H7 (cell line): ENCODE measurements at regions not wholly inside any gene's neighbourhood (a gene's known extent, or its start where the extent isn't known, plus 50 kb on each side); places are given as distances from the start of the nearest gene placed in this dataset.

Experiments used
- DNase-seq: peaks from one replicate; pipeline ENCODE4 v3.0.0; 2012
- H3K27me3 ChIP-seq: 2 replicates; pipeline ENCODE4 v1.6.0; 2011; ENCODE audit warnings: mild to moderate bottlenecking, low read length; ENCODE audit not compliant: control insufficient read depth, insufficient read depth
- H3K36me3 ChIP-seq: replicated peaks from 2 replicates; pipeline ENCODE4 v1.5.1; 2011; ENCODE audit warnings: low read length; ENCODE audit not compliant: control insufficient read depth, insufficient read depth
- H3K4me3 ChIP-seq: 2 replicates; pipeline ENCODE4 v1.5.1; 2011; ENCODE audit warnings: low read depth, mild to moderate bottlenecking, control low read depth, low read length, moderate library complexity; ENCODE audit not compliant: insufficient read depth

DNA sequence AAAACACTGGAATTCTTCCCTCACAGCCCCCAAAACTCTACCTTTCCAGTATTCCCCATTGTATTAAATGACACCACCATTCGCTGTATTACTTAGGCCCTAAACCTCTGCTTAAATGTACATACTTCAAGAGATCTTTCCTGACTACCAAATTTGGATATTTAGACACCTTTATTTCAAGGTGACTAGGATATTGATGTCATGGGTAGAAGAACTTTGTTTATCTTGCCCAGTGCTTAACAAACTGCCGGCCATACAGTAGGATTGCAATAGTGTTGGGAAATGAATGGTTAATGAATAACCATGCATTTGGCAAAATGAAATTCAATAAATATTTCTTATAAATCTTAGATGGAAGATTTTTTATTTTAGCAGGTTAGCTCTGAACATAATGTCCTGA is 86.2 kb upstream of the CA10 start:
- no peak overlapping the region for H3K4me3 ChIP-seq
- DNase-seq, result no peak

GRCh38 chr17:52242268-52242667 is 83.8 kb upstream of the CA10 start:
- Histone ChIP-seq H3K27me3 (no peaks in the 10 kb centered on the region), H3K36me3 (no peaks in the 10 kb centered on the region), H3K4me3 (no peak overlapping the region)
- no peak for DNase-seq

More for the DNA sequence above, 86.2 kb upstream of the CA10 start:
- Histone ChIP-seq H3K27me3 (no peaks in the 10 kb centered on the region), H3K36me3 (no peaks in the 10 kb centered on the region)

DNA sequence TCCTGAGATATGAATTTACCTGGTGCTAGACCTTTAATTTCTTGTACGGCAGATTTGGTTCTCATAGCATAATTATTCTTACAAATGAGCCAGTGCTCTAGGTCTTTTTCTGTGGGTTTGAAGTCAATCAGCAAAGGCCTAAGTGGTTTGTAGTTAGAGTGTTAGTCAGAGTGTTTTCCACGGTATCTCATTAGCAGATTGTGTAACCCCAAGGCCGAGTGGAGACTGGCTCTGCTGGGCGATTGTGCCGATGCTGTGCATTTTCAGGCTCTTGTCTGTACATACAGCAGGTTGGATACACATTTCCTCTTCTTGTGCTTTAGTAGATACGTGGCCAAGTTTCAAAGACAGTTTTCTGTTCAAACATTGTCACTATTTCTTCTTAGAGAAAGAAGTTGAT is 78.6 kb upstream of the CA10 start:
- no peaks in the 10 kb centered on the region for H3K36me3 ChIP-seq
- no peak for DNase-seq
- H3K27me3 ChIP-seq, result no peaks in the 10 kb centered on the region
- H3K4me3 ChIP-seq, result no peak overlapping the region

DNA sequence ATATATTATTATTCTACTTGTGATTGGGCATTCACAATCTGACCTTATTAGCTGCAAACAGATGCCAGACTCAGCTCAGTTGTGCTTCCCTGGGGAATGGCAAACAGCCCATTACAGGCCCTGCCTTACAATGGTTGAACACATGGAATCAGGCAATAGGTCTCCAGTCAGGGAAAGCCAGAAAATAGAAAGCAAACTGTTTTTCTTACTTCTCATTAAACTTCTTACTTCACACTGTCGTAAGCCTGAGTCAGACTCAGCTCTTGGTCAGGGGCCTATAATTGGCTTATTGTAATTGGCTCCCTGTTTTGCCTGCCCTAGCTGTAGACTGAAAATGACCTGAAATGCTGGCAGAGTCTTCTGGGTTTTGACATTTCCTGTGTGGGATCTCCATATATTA is 77.0 kb upstream of the CA10 start:
- Histone ChIP-seq H3K36me3 (no peaks in the 10 kb centered on the region), H3K4me3 (no peak overlapping the region)

GRCh38 chr17:52233632-52234031 is 75.1 kb upstream of the CA10 start:
- Histone ChIP-seq H3K4me3 (no peak overlapping the region), H3K27me3 (no peaks in the 10 kb centered on the region), H3K36me3 (no peaks in the 10 kb centered on the region)
- DNase-seq, result no peak

More for the DNA sequence above, 77.0 kb upstream of the CA10 start:
- no peaks in the 10 kb centered on the region for H3K27me3 ChIP-seq
- no peak for DNase-seq

GRCh38 chr17:52233176-52233575 is 74.7 kb upstream of the CA10 start:
- no peak for DNase-seq
- Histone ChIP-seq H3K36me3 (no peaks in the 10 kb centered on the region), H3K27me3 (no peaks in the 10 kb centered on the region), H3K4me3 (no peak overlapping the region)

DNA sequence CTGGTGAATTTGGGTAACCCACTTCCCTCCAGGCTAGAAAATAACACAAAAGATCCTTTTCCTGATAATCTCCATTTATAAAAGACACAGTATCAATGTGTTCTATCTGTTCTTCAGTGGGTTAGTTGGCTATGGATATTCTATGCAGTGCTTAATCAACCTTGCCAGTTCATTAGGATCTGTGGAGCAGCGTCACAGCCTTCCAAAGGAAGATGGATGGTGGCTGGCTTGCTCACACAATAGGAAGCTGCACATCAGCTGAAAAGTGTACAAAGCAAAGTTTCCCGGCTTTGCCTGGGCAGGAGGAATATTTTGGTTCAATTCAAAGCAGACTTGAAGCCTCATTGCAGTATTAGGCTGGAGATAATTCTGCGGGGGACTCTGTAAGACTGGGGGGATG is 70.3 kb upstream of the CA10 start:
- DNase-seq, result no peak
- H3K27me3 ChIP-seq, result no peaks in the 10 kb centered on the region
- no peak overlapping the region for H3K4me3 ChIP-seq
- H3K36me3 ChIP-seq, result no peaks in the 10 kb centered on the region

DNA sequence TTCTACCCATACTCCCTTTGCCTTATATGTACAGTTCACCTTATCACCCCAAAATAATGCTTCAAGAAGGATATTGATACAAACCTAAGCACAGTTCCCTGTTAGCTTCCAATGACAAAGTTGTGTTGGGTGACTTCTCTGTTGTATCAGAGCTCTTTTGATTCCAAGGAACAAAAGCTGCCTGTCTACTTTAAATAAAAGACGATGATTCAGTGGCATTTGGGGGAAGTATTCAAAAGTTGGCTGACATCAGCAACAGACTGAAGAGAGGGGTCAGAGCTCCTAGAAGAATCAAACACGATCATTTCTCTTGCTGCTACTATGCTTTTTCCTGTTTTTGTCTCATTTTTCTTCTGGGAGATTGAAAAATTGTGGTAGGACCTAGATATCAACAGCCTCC is 69.4 kb upstream of the CA10 start:
- Histone ChIP-seq H3K27me3 (no peaks in the 10 kb centered on the region), H3K4me3 (no peak overlapping the region), H3K36me3 (no peaks in the 10 kb centered on the region)
- DNase-seq, result no peak

DNA sequence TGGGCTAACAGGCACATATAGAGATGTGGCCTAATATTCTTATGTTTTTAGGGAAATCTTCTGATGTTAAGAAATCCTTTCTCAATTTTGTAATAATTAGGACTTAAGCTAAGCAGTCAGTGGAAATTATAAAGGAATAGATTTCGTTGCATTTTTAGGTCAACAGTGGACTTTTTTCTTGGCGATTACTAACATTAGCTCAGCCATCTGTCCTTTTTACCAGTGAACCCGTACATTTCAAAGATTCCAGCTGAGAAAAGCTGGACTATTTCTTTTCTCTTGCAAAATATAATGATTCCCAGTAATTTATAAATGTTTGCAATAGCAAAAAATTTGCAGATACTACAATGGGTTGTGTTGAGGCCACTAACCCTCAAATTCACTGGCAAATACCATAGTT is 54.9 kb upstream of the CA10 start:
- H3K36me3 ChIP-seq, result no peaks in the 10 kb centered on the region
- no peak for DNase-seq
- no peak overlapping the region for H3K4me3 ChIP-seq
- H3K27me3 ChIP-seq, result no peaks in the 10 kb centered on the region

- Histone ChIP-seq H3K27me3 (no peaks in the 10 kb centered on the region), H3K4me3 (no peak overlapping the region), H3K36me3 (no peaks in the 10 kb centered on the region)
- no peak for DNase-seq
Measured at GRCh38 chr17:52212851-52213250, 54.3 kb upstream of the CA10 start.

DNA sequence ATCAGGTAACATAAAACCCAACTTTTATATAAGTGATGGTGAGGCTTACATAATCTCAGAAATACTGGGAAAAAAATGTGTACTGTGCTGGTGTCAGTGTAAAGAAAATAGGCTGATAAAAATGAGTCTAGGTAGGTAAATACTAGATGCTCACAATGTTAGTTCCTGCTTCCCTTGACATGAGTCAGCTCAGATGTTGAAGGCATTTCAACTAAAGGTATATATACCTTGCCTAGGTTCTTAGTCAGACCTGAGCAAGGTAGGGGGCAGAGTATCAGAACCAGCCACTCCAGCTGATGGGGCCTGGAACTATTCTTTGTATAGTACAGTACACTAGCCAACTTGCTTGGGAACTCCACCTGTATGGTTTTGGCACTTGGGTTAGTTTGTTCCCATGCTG is 51.0 kb upstream of the CA10 start:
- H3K27me3 ChIP-seq, result no peaks in the 10 kb centered on the region
- DNase-seq, result no peak
- no peaks in the 10 kb centered on the region for H3K36me3 ChIP-seq
- H3K4me3 ChIP-seq, result no peak overlapping the region
